A549 (cell line): ENCODE measurements at regions not wholly inside any gene's neighbourhood (a gene's known extent, or its start where the extent isn't known, plus 50 kb on each side); places are given as distances from the start of the nearest gene placed in this dataset.

Experiments used
- ATAC-seq, 2 experiments: fragments of 200-7000 bp in 1 of 2; fragments of >200 bp in 1 of 2; cut with Nextera tagmentation in 1 of 2; cut with Tn5 transposase in 1 of 2; 3 replicates each; pipeline versions ENCODE4 v1.8.0 to v1.9.1; 2018 to 2020; ENCODE audit warnings: mild to moderate bottlenecking in 1 of 2, moderate library complexity in 1 of 2
- CTCF ChIA-PET: fragments of 300-600 bp; sonication (Branson Sonifier 250); formaldehyde crosslinking; extraction: SDS; loops from one replicate; lab custom pipeline; 2021; ENCODE audit warnings: antibody characterized with exemption, inconsistent platforms; lab: Yijun Ruan, JAX
- POLR2A ChIA-PET: fragments of 350-600 bp; formaldehyde crosslinking; extraction: SDS; loops from one replicate; lab custom pipeline; 2021; ENCODE audit warnings: antibody characterized with exemption, inconsistent platforms; lab: Yijun Ruan, JAX
- DNase-seq, 2 experiments: peaks; one replicate each; pipeline versions ENCODE4 v3.0.0 to v3.0.0-alpha.2; 2011 to 2016; ENCODE audit warnings: low read depth in 1 of 2, low spot score in 1 of 2
- FAIRE-seq: peaks from 2 replicates; lab custom pipeline; 2011; peaks lifted over from hg19 to GRCh38; lab: Jason Lieb, UNC
- H3K27ac ChIP-seq, 2 experiments: fragments of >200 bp; sonication (Bioruptor Twin); formaldehyde crosslinking; 3 replicates each; pipeline ENCODE4 v1.5.1; 2016 to 2017
- H3K4me1 ChIP-seq: fragments of >200 bp; sonication (Bioruptor Twin); formaldehyde crosslinking; 3 replicates; pipeline ENCODE4 v1.6.1; 2016
- H3K4me2 ChIP-seq: fragments of >200 bp; sonication (Bioruptor Twin); formaldehyde crosslinking; 3 replicates; pipeline ENCODE4 v1.6.1; 2016
- H3K4me3 ChIP-seq: fragments of >200 bp; sonication (Bioruptor Twin); formaldehyde crosslinking; 3 replicates; pipeline ENCODE4 v1.5.1; 2016
- H3K9me3 ChIP-seq: fragments of >200 bp; sonication (Bioruptor Twin); formaldehyde crosslinking; 3 replicates; pipeline ENCODE4 v1.6.1; 2016
- BCL3 ChIP-seq: fragments of >200 bp; sonication (Bioruptor Twin); formaldehyde crosslinking; IDR thresholded peaks from 3 replicates; pipeline ENCODE4 v1.6.1; 2016
- E2F6 ChIP-seq: IDR thresholded peaks from 2 replicates; pipeline ENCODE4 v1.6.1; 2012; ENCODE audit warnings: low read depth, borderline replicate concordance
- EHF ChIP-seq: fragments of 250-450 bp; sonication (Bioruptor Pico); IDR thresholded peaks from 2 replicates; pipeline ENCODE4 v1.5.0; 2020; ENCODE audit warnings: mild to moderate bottlenecking
- EHMT2 ChIP-seq: fragments of 200-600 bp; sonication (generic); IDR thresholded peaks from 2 replicates; pipeline ENCODE4 v1.6.1; 2016; ENCODE audit warnings: antibody characterized with exemption, low read depth, mild to moderate bottlenecking, moderate library complexity
- ESRRA ChIP-seq: fragments of 150-350 bp; IDR thresholded peaks from 2 replicates; pipeline ENCODE4 v1.6.1; 2014; ENCODE audit warnings: mild to moderate bottlenecking, low read length, borderline replicate concordance
- HOXB13 ChIP-seq: fragments of 250-450 bp; sonication (Bioruptor Pico); IDR thresholded peaks from 2 replicates; pipeline ENCODE4 v1.5.0; 2020; ENCODE audit warnings: low read depth, mild to moderate bottlenecking, moderate library complexity
- HOXB5 ChIP-seq: fragments of 250-450 bp; sonication (Bioruptor Pico); IDR thresholded peaks from 2 replicates; pipeline ENCODE4 v1.5.0; 2020; ENCODE audit warnings: mild to moderate bottlenecking, moderate library complexity
- KDM5A ChIP-seq: fragments of 200-600 bp; sonication (generic); IDR thresholded peaks from 2 replicates; pipeline ENCODE4 v1.6.1; 2016; ENCODE audit warnings: antibody characterized with exemption, mild to moderate bottlenecking
- MAFK ChIP-seq: fragments of 450-650 bp; IDR thresholded peaks from 2 replicates; pipeline ENCODE4 v1.6.1; 2014; ENCODE audit not compliant: partially characterized antibody
- NR3C1 ChIP-seq: fragments of >200 bp; sonication (Bioruptor Twin); formaldehyde crosslinking; IDR thresholded peaks from 3 replicates; pipeline ENCODE4 v1.6.1; 2017
- RAD21 ChIP-seq, 2 experiments: fragments of >200 bp in 1 of 2; sonication (Bioruptor Twin) in 1 of 2; formaldehyde crosslinking in 1 of 2; IDR thresholded peaks in 1 of 2; conservative IDR thresholded peaks in 1 of 2; 2 replicates in 1 of 2; 3 replicates in 1 of 2; pipeline ENCODE4 v1.6.1; 2012 to 2018; ENCODE audit warnings: inconsistent platforms in 1 of 2
- REST ChIP-seq: fragments of 200-600 bp; sonication (generic); IDR thresholded peaks from 2 replicates; pipeline ENCODE4 v1.6.1; 2016; ENCODE audit warnings: antibody characterized with exemption, mild to moderate bottlenecking, moderate library complexity
- RFX5 ChIP-seq: fragments of 450-650 bp; IDR thresholded peaks from 2 replicates; pipeline ENCODE4 v1.7.1; 2014; ENCODE audit warnings: antibody characterized with exemption, mild to moderate bottlenecking, moderate library complexity
- RNF2 ChIP-seq: fragments of 200-600 bp; sonication (generic); IDR thresholded peaks from 2 replicates; pipeline ENCODE4 v1.6.1; 2016; ENCODE audit warnings: low read depth, mild to moderate bottlenecking, antibody characterized with exemption, moderate library complexity, borderline replicate concordance
- TFCP2L1 ChIP-seq: fragments of 250-450 bp; sonication (Bioruptor Pico); IDR thresholded peaks from 2 replicates; pipeline ENCODE4 v1.5.0; 2021; ENCODE audit warnings: mild to moderate bottlenecking
- TP53 ChIP-seq: fragments of 250-450 bp; sonication (Bioruptor Pico); IDR thresholded peaks from 2 replicates; pipeline ENCODE4 v1.5.0; 2021; ENCODE audit warnings: mild to moderate bottlenecking, moderate library complexity
- ZNF302 ChIP-seq: fragments of 250-450 bp; sonication (Bioruptor Pico); IDR thresholded peaks from 2 replicates; pipeline ENCODE4 v1.9.0; 2021; ENCODE audit warnings: inconsistent platforms, mild to moderate bottlenecking, moderate library complexity
- WGBS: methylation state at CpG from one replicate; pipeline ENCODE4 v1.1.6; 2017; ENCODE audit errors: missing lambda C conversion rate; 5-methylcytosine and 5-hydroxymethylcytosine counted together

GRCh38 chr18:34495506-34495905 lies 214.6 kb upstream of the DTNA start:
- Histone ChIP-seq H3K4me1 (no peaks in the 10 kb centered on the region), H3K27ac (no peak overlapping the region), H3K4me2 (no peak overlapping the region), H3K9me3 (no peaks in the 10 kb centered on the region; the same call in 2 of the 3 replicates), H3K4me3 (no peak overlapping the region)
- ChIA-PET CTCF (no interaction called here), POLR2A (no interaction called here)
- no peak for DNase-seq
- TF ChIP-seq ZNF302 (no peak), HOXB5 (no peak), RFX5 (no peak), RAD21 (conservative IDR thresholded peaks at IDR 0.05 in 1 of 2, IDR thresholded peaks at IDR 0.05 in 1 of 2) (no peak), TP53 (CRISPR knock-in tag) (no peak), KDM5A (no peak), BCL3 (no peak), RNF2 (no peak), EHF (CRISPR knock-in tag) (no peak), TFCP2L1 (CRISPR knock-in tag) (no peak), REST (no peak)
- no peak for FAIRE-seq
- no peak for ATAC-seq
- 7% methylated on average over 6 of the region's 6 CpGs for WGBS

GRCh38 chr18:34501553-34501952 lies 208.5 kb upstream of the DTNA start:
- H3K4me2 ChIP-seq = no peak overlapping the region
- no peak overlapping the region for H3K4me3 ChIP-seq
- TF ChIP-seq NR3C1 (no peak), EHMT2 (no peak), RNF2 (no peak), ESRRA (no peak), E2F6 (no peak)
- no peak overlapping the region for H3K27ac ChIP-seq
- no peaks in the 10 kb centered on the region for H3K4me1 ChIP-seq
- ChIA-PET POLR2A (no interaction called here), CTCF (no interaction called here)
- no peaks in the 10 kb centered on the region for H3K9me3 ChIP-seq
- ATAC-seq = no peak
- no peak for FAIRE-seq
- WGBS = 43% methylated on average over 4 of the region's 4 CpGs
- DNase-seq = no peak

GRCh38 chr18:34506198-34506597 lies 203.9 kb upstream of the DTNA start:
- ATAC-seq (no peak), FAIRE-seq (no peak)
- 0% methylated on average over 1 of the region's 1 CpG for WGBS

More at GRCh38 chr18:34506198-34506597, 203.9 kb upstream of the DTNA start:
- H3K27ac ChIP-seq = no peak overlapping the region
- H3K4me3 ChIP-seq = no peak overlapping the region
- no peak overlapping the region for H3K4me2 ChIP-seq
- no peaks in the 10 kb centered on the region for H3K9me3 ChIP-seq
- CTCF ChIA-PET = no interaction called here
- no peaks in the 10 kb centered on the region for H3K4me1 ChIP-seq
- TF ChIP-seq MAFK = no peak
- no peak for TF ChIP-seq KDM5A
- TF ChIP-seq HOXB13 (CRISPR knock-in tag) = no peak
- TF ChIP-seq, all 56 proteins: peak for 0
- POLR2A ChIA-PET = no interaction called here
- no peak for DNase-seq
